Body of pancreas (tissue), 4 donors: ENCODE measurements at regions not wholly inside any gene's neighbourhood (a gene's known extent, or its start where the extent isn't known, plus 50 kb on each side); places are given as distances from the start of the nearest gene placed in this dataset.

ENCODE experiments used
- CTCF ChIP-seq, 7 experiments: fragments of 450-650 bp in 4 of 7; fragments of 200-600 bp in 3 of 7; sonication (generic) in 3 of 7; IDR thresholded peaks; one replicate each; pipeline ENCODE4 v1.5.1; 2016 to 2019; ENCODE audit warnings: antibody characterized with exemption in 7 of 7
- POLR2A ChIP-seq, 3 donors: fragments of 450-650 bp; IDR thresholded peaks; one replicate each; pipeline ENCODE4 v1.6.1; 2016; ENCODE audit warnings: antibody characterized with exemption in 3 of 3, mild to moderate bottlenecking in 2 of 3

GRCh38 chr3:59245300-59245858 is 195.6 kb upstream of the CFAP20DC start:
- no peak for TF ChIP-seq POLR2A (IDR thresholded peaks at IDR 0.05)
- no peak for TF ChIP-seq CTCF (IDR thresholded peaks at IDR 0.05)
